ENCODE measurements at regions not wholly inside any gene's neighbourhood (a gene's known extent, or its start where the extent isn't known, plus 50 kb on each side); places are given as distances from the start of the nearest gene placed in this dataset.

DNA sequence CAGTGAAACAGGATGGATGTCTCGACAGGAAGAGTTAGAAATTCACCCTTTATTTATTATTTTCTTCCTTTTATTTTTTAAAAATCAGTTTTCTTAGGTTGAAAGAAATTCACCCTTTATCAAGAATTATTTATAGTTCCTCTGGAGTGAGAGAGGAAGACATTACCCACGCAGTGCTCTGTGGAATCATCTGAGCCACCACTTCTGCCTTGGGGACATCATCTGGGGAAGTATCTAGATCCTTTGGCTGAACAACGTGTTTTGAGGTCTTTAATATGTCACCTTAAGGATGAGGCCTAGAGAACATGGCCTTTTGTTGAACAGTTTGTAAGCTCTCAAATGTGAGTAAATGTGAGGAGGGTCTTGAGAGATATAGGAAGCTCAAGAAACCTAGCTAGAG lies 183.3 kb downstream of the UTP18 start:
- WGBS (ENCODE audit: insufficient coverage) = 32% methylated on average over 2 of the region's 3 CpGs
- Mint-ChIP-seq H3K36me3 (no peaks in the 10 kb centered on the region), H3K4me1 (peaks cover 0 to 7% of the 10 kb centered on the region in 2 donors), H3K4me3 (no peak overlapping the region), H3K27ac (no peak overlapping the region), H3K9me3 (peaks cover 0 to 2% of the 10 kb centered on the region in 2 donors), H3K27me3 (ENCODE audit: low read depth in 2 of 2) (peaks cover 21% of the 10 kb centered on the region in 2 donors)
- no peaks in the 10 kb centered on the region for H3K9me3 ChIP-seq (ENCODE audit: control insufficient read depth, insufficient read depth, low read length)
- intact Hi-C loops (cut with micrococcal nuclease) = no loop called here
- H3K4me1 ChIP-seq (ENCODE audit: control insufficient read depth, insufficient read depth, low read length) = peaks cover 5% of the 10 kb centered on the region
- no peak overlapping the region for H3K4me3 ChIP-seq (ENCODE audit: low read length)
- TF ChIP-seq, protein P1, sequence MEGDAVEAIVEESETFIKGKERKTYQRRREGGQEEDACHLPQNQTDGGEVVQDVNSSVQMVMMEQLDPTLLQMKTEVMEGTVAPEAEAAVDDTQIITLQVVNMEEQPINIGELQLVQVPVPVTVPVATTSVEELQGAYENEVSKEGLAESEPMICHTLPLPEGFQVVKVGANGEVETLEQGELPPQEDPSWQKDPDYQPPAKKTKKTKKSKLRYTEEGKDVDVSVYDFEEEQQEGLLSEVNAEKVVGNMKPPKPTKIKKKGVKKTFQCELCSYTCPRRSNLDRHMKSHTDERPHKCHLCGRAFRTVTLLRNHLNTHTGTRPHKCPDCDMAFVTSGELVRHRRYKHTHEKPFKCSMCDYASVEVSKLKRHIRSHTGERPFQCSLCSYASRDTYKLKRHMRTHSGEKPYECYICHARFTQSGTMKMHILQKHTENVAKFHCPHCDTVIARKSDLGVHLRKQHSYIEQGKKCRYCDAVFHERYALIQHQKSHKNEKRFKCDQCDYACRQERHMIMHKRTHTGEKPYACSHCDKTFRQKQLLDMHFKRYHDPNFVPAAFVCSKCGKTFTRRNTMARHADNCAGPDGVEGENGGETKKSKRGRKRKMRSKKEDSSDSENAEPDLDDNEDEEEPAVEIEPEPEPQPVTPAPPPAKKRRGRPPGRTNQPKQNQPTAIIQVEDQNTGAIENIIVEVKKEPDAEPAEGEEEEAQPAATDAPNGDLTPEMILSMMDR (IDR thresholded peaks at IDR 0.05) = no peak
- DNase-seq (no peak), ATAC-seq (no peak)
- H3K36me3 ChIP-seq (ENCODE audit: control insufficient read depth, insufficient read depth, low read length) = no peaks in the 10 kb centered on the region
- H3K27ac ChIP-seq (ENCODE audit: low read length) = no peak overlapping the region
- H3K27me3 ChIP-seq (ENCODE audit: control insufficient read depth, insufficient read depth, low read length) = no peaks in the 10 kb centered on the region

DNA sequence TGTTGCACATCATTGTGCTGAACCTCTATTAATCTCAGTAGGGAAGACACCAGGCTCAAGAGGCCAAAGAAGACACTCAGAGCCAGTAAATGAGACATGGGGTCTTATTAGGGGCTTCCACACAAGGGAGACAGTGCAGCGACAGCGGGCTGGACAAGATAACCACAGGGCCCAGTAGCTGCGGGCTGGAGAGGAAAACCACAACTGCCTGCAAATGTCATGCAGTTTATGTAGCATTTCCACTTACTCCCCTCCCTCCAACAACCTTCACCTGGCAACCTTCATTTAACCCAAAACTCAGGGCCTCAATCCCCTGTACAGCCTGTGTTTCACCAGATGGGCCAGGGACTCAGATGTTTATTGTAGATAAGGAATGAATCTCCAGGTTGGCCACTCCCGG lies 185.6 kb downstream of the UTP18 start:
- TF ChIP-seq, protein P1 (IDR thresholded peaks at IDR 0.05) = no peak
- ATAC-seq (no peak), DNase-seq (no peak)
- H3K36me3 ChIP-seq (ENCODE audit: control insufficient read depth, insufficient read depth, low read length) = no peaks in the 10 kb centered on the region
- Mint-ChIP-seq H3K36me3 (no peaks in the 10 kb centered on the region), H3K27me3 (ENCODE audit: low read depth in 2 of 2) (peaks cover 26 to 31% of the 10 kb centered on the region in 2 donors), H3K4me1 (peaks cover 0 to 7% of the 10 kb centered on the region in 2 donors), H3K27ac (no peak overlapping the region), H3K9me3 (peaks cover 0 to 2% of the 10 kb centered on the region in 2 donors), H3K4me3 (no peak overlapping the region)
- 0% methylated on average over 3 of the region's 4 CpGs for WGBS (ENCODE audit: insufficient coverage)
- peaks cover 5% of the 10 kb centered on the region for H3K4me1 ChIP-seq (ENCODE audit: control insufficient read depth, insufficient read depth, low read length)
- no peak overlapping the region for H3K27ac ChIP-seq (ENCODE audit: low read length)
- H3K27me3 ChIP-seq (ENCODE audit: control insufficient read depth, insufficient read depth, low read length) = no peaks in the 10 kb centered on the region
- no peak overlapping the region for H3K4me3 ChIP-seq (ENCODE audit: low read length)
- no peaks in the 10 kb centered on the region for H3K9me3 ChIP-seq (ENCODE audit: control insufficient read depth, insufficient read depth, low read length)
- intact Hi-C loops (cut with micrococcal nuclease) = no loop called here

DNA sequence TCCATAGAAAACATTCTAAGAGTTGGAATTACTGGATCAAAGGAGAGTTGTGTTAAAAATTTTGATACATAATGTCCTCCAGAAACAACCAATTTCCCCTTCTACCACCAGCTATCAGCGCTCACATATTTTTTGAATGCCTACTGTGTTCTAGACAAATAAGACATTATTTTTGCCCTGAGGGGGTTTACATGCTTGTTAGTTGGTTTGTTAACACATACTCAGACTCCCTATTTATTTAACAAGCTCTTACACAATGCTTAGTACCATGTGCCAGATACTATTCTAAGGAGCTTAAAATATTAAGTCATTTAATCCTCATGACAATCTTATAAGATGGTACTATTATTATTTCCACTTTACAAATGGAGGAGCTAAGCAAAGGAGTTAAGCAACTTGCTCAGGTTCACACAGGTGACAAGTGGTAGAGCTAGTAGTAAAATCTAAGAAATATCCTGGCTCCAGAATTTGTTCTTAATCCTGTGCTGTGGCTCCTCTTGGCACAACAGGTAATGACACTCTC lies 194.2 kb downstream of the UTP18 start:
- no peaks in the 10 kb centered on the region for H3K36me3 ChIP-seq (ENCODE audit: control insufficient read depth, insufficient read depth, low read length)
- no peaks in the 10 kb centered on the region for H3K27me3 ChIP-seq (ENCODE audit: control insufficient read depth, insufficient read depth, low read length)
- Mint-ChIP-seq H3K27me3 (ENCODE audit: low read depth in 2 of 2) (peaks cover 6 to 11% of the 10 kb centered on the region in 2 donors), H3K9me3 (no peaks in the 10 kb centered on the region), H3K27ac (no peak overlapping the region), H3K4me1 (no peaks in the 10 kb centered on the region), H3K4me3 (no peak overlapping the region), H3K36me3 (no peaks in the 10 kb centered on the region)
- ATAC-seq (no peak), DNase-seq (no peak)
- WGBS (ENCODE audit: insufficient coverage) = no CpG with 5 or more reads among the region's 1 CpG
- H3K4me3 ChIP-seq (ENCODE audit: low read length) = no peak overlapping the region
- TF ChIP-seq, protein P1 (IDR thresholded peaks at IDR 0.05) = no peak
- no peaks in the 10 kb centered on the region for H3K4me1 ChIP-seq (ENCODE audit: control insufficient read depth, insufficient read depth, low read length)
- H3K9me3 ChIP-seq (ENCODE audit: control insufficient read depth, insufficient read depth, low read length) = no peaks in the 10 kb centered on the region
- H3K27ac ChIP-seq (ENCODE audit: low read length) = no peak overlapping the region
- intact Hi-C loops (cut with micrococcal nuclease) = no loop called here

DNA sequence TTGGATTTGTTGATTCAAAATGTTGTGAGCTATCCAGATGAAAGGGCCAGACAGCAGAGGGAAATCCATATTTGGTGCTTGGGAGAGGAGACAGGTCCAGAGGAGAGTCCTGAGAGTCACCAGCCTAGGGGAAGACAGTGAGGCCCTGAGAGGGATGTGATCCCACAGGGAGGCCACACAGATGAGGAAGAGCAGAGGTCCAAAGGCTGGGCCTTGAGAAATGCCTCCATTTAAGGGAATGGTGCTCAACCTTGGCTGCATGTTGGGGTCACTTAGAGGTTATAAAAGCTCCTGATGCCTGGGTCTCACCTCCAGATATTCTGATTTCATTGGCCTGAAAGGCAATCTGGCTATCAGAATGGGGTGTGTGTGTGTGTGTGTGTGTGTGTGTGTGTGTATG lies 194.9 kb downstream of the UTP18 start:
- no peak overlapping the region for H3K27ac ChIP-seq (ENCODE audit: low read length)
- peak in 1 of 3 donors; percentile 17 for ATAC-seq
- Mint-ChIP-seq H3K4me1 (no peaks in the 10 kb centered on the region), H3K27me3 (ENCODE audit: low read depth in 2 of 2) (peaks cover 0 to 5% of the 10 kb centered on the region in 2 donors), H3K4me3 (no peak overlapping the region), H3K9me3 (no peaks in the 10 kb centered on the region), H3K27ac (no peak overlapping the region), H3K36me3 (no peaks in the 10 kb centered on the region)
- intact Hi-C loops (cut with micrococcal nuclease) = no loop called here
- TF ChIP-seq, protein P1 (IDR thresholded peaks at IDR 0.05) = no peak
- H3K4me1 ChIP-seq (ENCODE audit: control insufficient read depth, insufficient read depth, low read length) = no peaks in the 10 kb centered on the region
- DNase-seq = no peak
- H3K36me3 ChIP-seq (ENCODE audit: control insufficient read depth, insufficient read depth, low read length) = no peaks in the 10 kb centered on the region
- no peaks in the 10 kb centered on the region for H3K27me3 ChIP-seq (ENCODE audit: control insufficient read depth, insufficient read depth, low read length)
- H3K9me3 ChIP-seq (ENCODE audit: control insufficient read depth, insufficient read depth, low read length) = no peaks in the 10 kb centered on the region
- no peak overlapping the region for H3K4me3 ChIP-seq (ENCODE audit: low read length)

All from natural killer cell (primary cell).